Endometrium (tissue), 2 donors: ENCODE measurements at regions not wholly inside any gene's neighbourhood (a gene's known extent, or its start where the extent isn't known, plus 50 kb on each side); places are given as distances from the start of the nearest gene placed in this dataset.

Experiments used
- FAIRE-seq: peaks from 2 replicates; lab custom pipeline; 2012; peaks lifted over from hg19 to GRCh38; lab: Jason Lieb, UNC
- donor health status: control.
- donor health status: control.

DNA sequence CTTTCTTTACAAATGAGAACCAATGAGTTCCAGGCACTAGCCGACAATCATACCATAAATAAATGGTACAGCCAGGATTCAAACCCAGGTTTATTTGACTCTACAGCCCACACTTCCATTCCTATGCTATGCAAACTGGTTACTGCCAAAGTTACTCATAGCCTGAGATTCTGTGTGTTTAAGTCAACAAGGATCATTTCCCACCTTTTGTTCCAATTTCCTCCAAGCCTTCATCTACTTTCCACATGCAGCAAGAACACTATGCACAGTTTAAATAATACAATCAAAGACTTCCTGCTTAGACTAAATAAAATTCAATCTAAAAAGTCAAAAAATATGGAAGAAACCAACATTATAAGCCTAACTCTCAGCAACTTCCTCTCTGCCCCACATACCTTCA lies 59.2 kb upstream of the KLF12 start:
- FAIRE-seq: no peak

GRCh38 chr13:74191410-74191809 lies 57.2 kb upstream of the KLF12 start:
- FAIRE-seq: no peak

DNA sequence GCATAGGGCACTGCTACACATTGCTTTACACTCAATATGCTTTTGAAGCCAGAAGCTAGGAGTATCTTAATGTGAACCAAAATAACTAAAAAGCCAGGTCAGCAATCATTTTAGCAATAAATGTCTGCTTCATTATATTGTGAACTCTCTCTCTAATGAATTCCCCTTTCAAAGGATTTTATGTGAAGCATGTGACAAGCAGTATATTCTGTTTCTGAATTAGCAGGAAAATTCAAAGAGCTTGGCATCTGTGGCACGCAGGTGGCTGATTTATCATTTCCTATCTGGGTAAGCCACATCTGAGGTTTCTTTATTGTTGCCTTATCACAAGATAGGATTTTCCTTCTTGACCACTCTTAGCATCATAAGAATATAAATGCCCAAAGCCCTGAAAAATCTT lies 56.8 kb upstream of the KLF12 start:
- FAIRE-seq: no peak

- FAIRE-seq: no peak
Measured at GRCh38 chr13:74187564-74187963, 53.4 kb upstream of the KLF12 start.

DNA sequence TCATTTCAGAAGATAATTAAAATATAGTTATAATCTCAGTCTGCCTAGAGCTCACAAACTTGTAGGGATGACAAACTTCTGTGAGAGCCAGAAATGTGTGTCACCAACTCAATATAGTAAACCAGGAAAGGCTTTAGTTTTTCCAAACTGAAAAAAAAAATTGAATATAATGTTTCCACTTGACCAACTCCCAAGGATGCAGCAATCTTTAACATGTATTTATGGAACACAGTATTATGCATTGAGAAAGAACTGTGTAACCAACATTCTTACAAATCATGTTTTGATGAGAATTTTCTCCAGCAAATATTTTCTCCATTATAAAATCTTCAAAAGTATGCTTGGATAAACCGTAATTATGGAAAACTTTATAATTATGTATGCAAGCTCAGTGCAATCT lies 50.1 kb upstream of the KLF12 start:
- no peak for FAIRE-seq
